Astrocyte (in vitro differentiated cells and primary cell): ENCODE measurements at regions not wholly inside any gene's neighbourhood (a gene's known extent, or its start where the extent isn't known, plus 50 kb on each side); places are given as distances from the start of the nearest gene placed in this dataset.

Experiments used
- EZH2 ChIP-seq: IDR thresholded peaks from 2 replicates; pipeline ENCODE4 v1.6.1; 2012; ENCODE audit warnings: mild to moderate bottlenecking, low read length, inconsistent platforms; ENCODE audit not compliant: insufficient read depth
- TF ChIP-seq, protein P1 (sequence below): IDR thresholded peaks from 2 replicates; pipeline ENCODE4 v1.5.1; 2011; ENCODE audit warnings: low read depth, mild to moderate bottlenecking, inconsistent platforms, low read length, moderate library complexity; ENCODE audit not compliant: insufficient read depth

DNA sequence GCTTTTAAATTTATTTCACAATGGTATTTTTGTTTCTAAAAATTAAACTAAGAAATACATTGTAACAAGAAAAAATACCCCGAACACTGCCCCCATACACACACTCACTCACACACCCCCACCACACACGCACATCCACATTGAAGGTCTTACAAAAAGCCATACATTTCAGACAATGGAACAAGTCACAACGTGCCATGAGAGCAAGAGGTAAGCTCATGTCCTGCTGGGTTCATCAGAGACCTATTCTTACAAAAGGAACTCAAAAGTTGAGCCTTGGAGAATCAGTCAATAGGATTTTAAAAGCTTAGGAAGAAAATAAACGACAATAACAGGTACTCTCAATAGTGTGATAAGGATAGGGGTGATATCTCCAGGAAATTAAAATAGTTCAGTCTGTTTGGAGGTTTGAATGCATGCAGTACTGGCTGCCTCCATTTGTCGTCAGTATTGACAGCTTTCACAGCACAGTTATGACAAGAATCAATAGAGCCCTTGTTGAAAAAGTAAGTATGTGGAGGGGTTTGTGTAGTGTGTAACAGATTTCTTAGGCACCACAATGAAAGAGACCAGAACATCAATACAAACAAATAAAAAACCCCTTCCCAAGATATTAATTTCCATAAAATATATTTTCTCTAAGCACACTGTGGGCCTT, 1826.2 kb upstream of the CDH6 start:
- TF ChIP-seq, protein P1, sequence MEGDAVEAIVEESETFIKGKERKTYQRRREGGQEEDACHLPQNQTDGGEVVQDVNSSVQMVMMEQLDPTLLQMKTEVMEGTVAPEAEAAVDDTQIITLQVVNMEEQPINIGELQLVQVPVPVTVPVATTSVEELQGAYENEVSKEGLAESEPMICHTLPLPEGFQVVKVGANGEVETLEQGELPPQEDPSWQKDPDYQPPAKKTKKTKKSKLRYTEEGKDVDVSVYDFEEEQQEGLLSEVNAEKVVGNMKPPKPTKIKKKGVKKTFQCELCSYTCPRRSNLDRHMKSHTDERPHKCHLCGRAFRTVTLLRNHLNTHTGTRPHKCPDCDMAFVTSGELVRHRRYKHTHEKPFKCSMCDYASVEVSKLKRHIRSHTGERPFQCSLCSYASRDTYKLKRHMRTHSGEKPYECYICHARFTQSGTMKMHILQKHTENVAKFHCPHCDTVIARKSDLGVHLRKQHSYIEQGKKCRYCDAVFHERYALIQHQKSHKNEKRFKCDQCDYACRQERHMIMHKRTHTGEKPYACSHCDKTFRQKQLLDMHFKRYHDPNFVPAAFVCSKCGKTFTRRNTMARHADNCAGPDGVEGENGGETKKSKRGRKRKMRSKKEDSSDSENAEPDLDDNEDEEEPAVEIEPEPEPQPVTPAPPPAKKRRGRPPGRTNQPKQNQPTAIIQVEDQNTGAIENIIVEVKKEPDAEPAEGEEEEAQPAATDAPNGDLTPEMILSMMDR: no peak
- TF ChIP-seq EZH2: no peak
